SK-N-SH treated with all-trans-retinoic acid at 6 μM for 48 hours (cell line): ENCODE measurements at regions not wholly inside any gene's neighbourhood (a gene's known extent, or its start where the extent isn't known, plus 50 kb on each side); places are given as distances from the start of the nearest gene placed in this dataset.

Experiments used
- ISL1 ChIP-seq: fragments of 250-450 bp; sonication (Bioruptor Pico); IDR thresholded peaks from 2 replicates; pipeline ENCODE4 v2.1.2; 2022; ENCODE audit warnings: mild to moderate bottlenecking, moderate library complexity
- ZC3H10 ChIP-seq: fragments of 250-450 bp; sonication (Bioruptor Pico); IDR thresholded peaks from 2 replicates; pipeline ENCODE4 v1.5.1; 2021; ENCODE audit warnings: mild to moderate bottlenecking, moderate library complexity
- ZFP3 ChIP-seq: fragments of 250-450 bp; sonication (Bioruptor Pico); IDR thresholded peaks from 2 replicates; pipeline ENCODE4 v1.5.0; 2020; ENCODE audit warnings: mild to moderate bottlenecking, moderate library complexity
- ZFP30 ChIP-seq: fragments of 450-650 bp; formaldehyde crosslinking; IDR thresholded peaks from 2 replicates; pipeline ENCODE4 v1.5.0; 2022; ENCODE audit warnings: mild to moderate bottlenecking, moderate library complexity
- TF ChIP-seq, protein P1 (sequence below): fragments of 250-450 bp; sonication (Bioruptor Pico); IDR thresholded peaks from 2 replicates; pipeline ENCODE4 v1.5.0; 2020; ENCODE audit warnings: mild to moderate bottlenecking, moderate library complexity

DNA sequence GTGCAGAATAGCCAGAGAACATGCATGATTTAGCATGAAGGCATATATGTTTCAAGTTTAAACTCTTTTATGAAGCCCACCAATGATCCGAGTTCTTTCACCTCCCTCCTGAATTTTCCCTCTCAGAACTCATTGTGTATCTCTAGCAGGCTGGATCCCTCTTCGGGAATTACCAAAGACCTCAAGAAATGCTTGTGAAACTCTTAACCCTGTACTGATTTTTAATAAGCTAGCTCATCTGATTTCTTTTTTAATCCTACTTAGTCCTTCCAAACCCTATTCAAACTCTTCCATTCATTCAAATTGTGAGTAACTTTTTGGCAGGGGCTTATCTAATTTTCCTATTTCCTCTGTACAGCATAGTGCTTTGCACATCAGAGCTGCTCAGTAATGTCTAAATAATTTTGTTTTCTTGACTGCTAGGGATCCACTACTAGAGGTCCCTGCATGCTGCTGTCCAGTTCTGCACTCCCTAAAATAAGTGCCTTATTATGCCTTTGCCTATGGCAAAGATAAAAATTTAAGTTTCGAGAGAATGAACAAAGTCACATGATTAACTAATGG, 723.8 kb downstream of the CDH11 start:
- TF ChIP-seq, protein P1, sequence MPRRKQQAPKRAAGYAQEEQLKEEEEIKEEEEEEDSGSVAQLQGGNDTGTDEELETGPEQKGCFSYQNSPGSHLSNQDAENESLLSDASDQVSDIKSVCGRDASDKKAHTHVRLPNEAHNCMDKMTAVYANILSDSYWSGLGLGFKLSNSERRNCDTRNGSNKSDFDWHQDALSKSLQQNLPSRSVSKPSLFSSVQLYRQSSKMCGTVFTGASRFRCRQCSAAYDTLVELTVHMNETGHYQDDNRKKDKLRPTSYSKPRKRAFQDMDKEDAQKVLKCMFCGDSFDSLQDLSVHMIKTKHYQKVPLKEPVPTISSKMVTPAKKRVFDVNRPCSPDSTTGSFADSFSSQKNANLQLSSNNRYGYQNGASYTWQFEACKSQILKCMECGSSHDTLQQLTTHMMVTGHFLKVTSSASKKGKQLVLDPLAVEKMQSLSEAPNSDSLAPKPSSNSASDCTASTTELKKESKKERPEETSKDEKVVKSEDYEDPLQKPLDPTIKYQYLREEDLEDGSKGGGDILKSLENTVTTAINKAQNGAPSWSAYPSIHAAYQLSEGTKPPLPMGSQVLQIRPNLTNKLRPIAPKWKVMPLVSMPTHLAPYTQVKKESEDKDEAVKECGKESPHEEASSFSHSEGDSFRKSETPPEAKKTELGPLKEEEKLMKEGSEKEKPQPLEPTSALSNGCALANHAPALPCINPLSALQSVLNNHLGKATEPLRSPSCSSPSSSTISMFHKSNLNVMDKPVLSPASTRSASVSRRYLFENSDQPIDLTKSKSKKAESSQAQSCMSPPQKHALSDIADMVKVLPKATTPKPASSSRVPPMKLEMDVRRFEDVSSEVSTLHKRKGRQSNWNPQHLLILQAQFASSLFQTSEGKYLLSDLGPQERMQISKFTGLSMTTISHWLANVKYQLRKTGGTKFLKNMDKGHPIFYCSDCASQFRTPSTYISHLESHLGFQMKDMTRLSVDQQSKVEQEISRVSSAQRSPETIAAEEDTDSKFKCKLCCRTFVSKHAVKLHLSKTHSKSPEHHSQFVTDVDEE (CRISPR knock-in tag) = no peak
- TF ChIP-seq ZC3H10 (CRISPR knock-in tag) (no peak), ZFP3 (CRISPR knock-in tag) (no peak), ISL1 (CRISPR knock-in tag) (no peak), ZFP30 (no peak)
